ENCODE measurements at regions not wholly inside any gene's neighbourhood (a gene's known extent, or its start where the extent isn't known, plus 50 kb on each side); places are given as distances from the start of the nearest gene placed in this dataset.

DNA sequence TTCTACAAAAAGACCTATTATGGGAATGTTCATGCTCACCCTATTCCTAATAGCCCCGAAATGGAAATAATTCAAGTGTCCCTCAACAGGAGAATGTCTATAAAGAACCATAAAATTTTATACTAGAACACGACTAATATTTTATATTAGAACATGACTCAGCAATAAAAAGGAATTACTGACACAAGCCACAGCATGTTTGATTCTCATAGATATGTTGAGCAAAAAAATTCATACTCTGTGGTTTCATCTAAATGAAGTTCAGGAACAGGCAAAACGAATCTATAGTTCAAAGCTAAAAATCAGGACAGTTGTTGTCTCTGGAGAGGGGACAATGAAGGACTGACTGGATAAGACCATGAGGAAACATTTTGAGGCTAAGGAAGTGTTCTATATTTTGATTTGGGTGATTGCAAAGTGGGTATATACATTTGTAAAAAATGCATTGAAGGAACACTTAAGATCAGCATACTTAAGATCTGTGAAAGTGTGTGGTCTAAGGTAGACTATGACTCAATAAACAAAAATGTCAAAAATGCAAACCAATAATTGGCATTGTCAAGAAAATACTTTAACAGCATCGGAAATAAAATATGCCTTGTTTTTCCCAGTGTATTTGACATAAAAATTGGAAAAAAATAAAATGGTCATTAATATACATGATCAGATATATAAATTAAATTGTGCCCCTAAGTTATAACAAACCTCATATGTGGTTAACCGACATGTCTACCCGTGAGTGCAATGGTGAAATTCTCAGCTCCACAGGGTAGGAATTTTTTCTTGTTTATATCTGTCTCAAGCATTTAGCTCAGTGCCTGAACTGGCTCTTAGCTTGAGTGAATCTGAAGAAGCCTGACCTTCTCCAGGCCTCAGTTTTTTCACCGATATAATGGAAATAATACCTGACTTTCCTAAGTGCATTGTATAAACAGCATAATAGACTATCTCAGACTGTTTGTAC, 124.9 kb upstream of the CTTNBP2 start:
- H3K27me3 ChIP-seq = no peaks in the 10 kb centered on the region
- no peaks in the 10 kb centered on the region for H3K36me3 ChIP-seq
- H3K4me3 ChIP-seq = no peak overlapping the region
- intact Hi-C loops (cut with DNase I; ENCODE audit: low total_unique reads) (no loop called here), in situ Hi-C loops (cut with MboI; ENCODE audit: low sequenced_read_pairs in 4 of 4) (no loop called here)
- no peaks in the 10 kb centered on the region for H3K9me3 ChIP-seq
- no peak for ATAC-seq
- DNase-seq = no peak
- no peak overlapping the region for H3K27ac ChIP-seq
- no peaks in the 10 kb centered on the region for H3K4me1 ChIP-seq
- TF ChIP-seq POLR2A (IDR thresholded peaks at IDR 0.05) = no peak

DNA sequence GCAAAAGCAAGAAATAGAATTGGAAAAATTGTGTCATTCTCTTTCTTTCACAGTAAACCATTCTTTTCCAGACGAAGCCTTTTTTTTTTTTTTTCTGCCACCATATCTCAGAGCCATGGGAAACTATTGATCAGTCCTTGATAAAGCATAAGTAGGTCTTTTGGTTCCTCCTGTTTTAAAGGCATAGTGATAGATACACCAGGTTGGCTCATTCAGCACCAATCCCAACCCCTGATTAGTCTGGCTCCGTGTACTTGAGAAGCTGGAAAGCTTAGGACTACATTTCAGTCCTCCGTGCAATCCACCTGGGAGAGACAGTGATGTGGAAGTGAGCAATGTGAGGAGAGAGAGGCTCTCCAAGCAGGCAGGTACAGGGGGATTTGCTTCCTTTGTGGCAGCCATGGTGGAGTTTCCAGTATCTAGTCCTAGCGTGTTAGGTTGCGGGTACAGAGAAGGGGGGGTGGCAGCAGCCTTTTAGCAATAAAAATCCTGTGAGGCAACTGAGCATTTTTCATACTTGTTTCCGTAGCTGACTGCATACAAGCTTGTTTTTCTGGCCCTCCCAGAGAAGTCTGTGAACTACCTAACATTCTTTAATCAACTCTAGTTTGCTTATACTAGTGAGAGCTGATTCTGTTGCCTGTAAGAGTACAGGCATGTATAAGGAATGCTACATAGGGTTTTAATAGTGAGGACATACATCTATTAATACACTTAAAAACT, 127.4 kb upstream of the CTTNBP2 start:
- H3K27ac ChIP-seq = no peak overlapping the region
- DNase-seq (no peak), ATAC-seq (no peak)
- H3K4me3 ChIP-seq = no peak overlapping the region
- no peaks in the 10 kb centered on the region for H3K36me3 ChIP-seq
- H3K27me3 ChIP-seq = no peaks in the 10 kb centered on the region
- intact Hi-C loops (cut with DNase I; ENCODE audit: low total_unique reads) (no loop called here), in situ Hi-C loops (cut with MboI; ENCODE audit: low sequenced_read_pairs in 4 of 4) (no loop called here)
- no peak for TF ChIP-seq POLR2A (IDR thresholded peaks at IDR 0.05)
- TF ChIP-seq, protein P1, sequence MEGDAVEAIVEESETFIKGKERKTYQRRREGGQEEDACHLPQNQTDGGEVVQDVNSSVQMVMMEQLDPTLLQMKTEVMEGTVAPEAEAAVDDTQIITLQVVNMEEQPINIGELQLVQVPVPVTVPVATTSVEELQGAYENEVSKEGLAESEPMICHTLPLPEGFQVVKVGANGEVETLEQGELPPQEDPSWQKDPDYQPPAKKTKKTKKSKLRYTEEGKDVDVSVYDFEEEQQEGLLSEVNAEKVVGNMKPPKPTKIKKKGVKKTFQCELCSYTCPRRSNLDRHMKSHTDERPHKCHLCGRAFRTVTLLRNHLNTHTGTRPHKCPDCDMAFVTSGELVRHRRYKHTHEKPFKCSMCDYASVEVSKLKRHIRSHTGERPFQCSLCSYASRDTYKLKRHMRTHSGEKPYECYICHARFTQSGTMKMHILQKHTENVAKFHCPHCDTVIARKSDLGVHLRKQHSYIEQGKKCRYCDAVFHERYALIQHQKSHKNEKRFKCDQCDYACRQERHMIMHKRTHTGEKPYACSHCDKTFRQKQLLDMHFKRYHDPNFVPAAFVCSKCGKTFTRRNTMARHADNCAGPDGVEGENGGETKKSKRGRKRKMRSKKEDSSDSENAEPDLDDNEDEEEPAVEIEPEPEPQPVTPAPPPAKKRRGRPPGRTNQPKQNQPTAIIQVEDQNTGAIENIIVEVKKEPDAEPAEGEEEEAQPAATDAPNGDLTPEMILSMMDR (IDR thresholded peaks at IDR 0.05 in 4 of 5, conservative IDR thresholded peaks at IDR 0.05 in 1 of 5) = no peak
- H3K9me3 ChIP-seq = no peaks in the 10 kb centered on the region
- no peaks in the 10 kb centered on the region for H3K4me1 ChIP-seq

DNA sequence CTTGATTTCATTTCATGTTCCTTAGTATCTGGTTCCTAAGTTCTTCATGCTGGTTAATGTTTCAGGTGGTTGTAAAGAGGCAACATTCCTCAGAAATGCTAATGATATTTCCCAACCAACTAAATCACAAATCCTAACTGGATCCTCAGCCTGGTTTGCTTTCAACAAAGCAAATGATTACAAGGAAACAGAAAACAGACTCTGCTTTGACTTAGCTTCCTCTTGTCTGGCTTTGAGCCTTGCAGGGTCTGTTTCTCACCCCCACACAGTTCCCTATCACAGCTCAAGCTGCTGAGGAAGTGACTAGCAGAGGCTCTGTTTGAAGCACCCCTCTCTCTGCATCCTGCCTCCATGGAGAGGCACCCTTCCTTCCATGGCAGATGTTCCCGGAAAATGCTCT, 130.2 kb upstream of the CTTNBP2 start:
- Histone ChIP-seq H3K4me3 (no peak overlapping the region), H3K36me3 (no peaks in the 10 kb centered on the region), H3K27ac (no peak overlapping the region), H3K9me3 (no peaks in the 10 kb centered on the region), H3K4me1 (no peaks in the 10 kb centered on the region), H3K27me3 (no peaks in the 10 kb centered on the region)
- TF ChIP-seq, protein P1 (IDR thresholded peaks at IDR 0.05 in 4 of 5, conservative IDR thresholded peaks at IDR 0.05 in 1 of 5) = no peak
- TF ChIP-seq POLR2A (IDR thresholded peaks at IDR 0.05) = no peak
- in situ Hi-C loops (cut with MboI; ENCODE audit: low sequenced_read_pairs in 4 of 4) = no loop called here
- intact Hi-C loops (cut with DNase I; ENCODE audit: low total_unique reads) = no loop called here
- no peak for ATAC-seq
- no peak for DNase-seq

DNA sequence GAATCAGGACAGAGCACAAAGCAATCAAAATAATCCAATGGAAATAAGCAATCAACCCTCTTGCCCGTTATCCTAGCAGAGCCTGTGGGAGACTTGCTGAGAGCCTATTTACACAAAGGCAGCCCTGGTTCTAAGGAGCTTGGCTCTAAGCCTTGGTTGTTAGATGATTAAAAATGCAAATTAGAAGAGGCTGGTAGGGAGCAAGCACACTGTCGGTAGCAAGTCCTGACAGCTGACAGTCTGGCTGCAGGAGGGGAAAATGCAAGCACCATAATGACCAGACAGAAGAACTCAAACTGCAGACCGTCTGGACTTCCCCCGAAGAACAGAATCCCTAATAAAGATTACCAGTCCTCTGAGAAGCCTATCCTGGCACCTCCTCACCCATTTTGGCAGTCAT, 131.8 kb upstream of the CTTNBP2 start:
- no peak for TF ChIP-seq POLR2A (IDR thresholded peaks at IDR 0.05)
- TF ChIP-seq, protein P1 (IDR thresholded peaks at IDR 0.05 in 4 of 5, conservative IDR thresholded peaks at IDR 0.05 in 1 of 5) = no peak
- no peaks in the 10 kb centered on the region for H3K36me3 ChIP-seq
- H3K9me3 ChIP-seq = no peaks in the 10 kb centered on the region
- H3K27ac ChIP-seq = no peak overlapping the region
- no peak for ATAC-seq
- H3K27me3 ChIP-seq = no peaks in the 10 kb centered on the region
- H3K4me1 ChIP-seq = no peaks in the 10 kb centered on the region
- no peak overlapping the region for H3K4me3 ChIP-seq
- intact Hi-C loops (cut with DNase I; ENCODE audit: low total_unique reads) = no loop called here
- DNase-seq = no peak
- in situ Hi-C loops (cut with MboI; ENCODE audit: low sequenced_read_pairs in 4 of 4) = no loop called here

DNA sequence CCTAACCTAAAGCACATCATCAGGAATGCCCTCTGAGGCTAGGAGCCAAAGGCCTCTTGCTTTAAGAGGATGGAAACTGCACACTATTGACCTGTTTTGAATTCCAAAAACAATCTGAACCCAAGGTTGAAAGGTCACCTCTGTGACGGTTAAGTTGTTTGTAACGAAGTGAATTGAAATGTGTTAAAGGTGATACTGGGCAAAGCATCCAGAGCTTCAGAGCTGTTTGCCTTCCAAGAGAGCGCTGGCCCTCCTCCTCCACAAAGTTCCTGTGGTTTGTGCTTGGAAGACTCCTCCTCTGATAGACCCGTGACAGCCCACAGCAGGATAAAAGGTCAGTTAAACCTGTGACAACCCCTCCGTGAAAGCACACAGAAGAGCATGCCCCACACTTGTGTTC, 133.7 kb upstream of the CTTNBP2 start:
- ATAC-seq (no peak), DNase-seq (no peak)
- Histone ChIP-seq H3K27me3 (no peaks in the 10 kb centered on the region), H3K9me3 (no peaks in the 10 kb centered on the region), H3K4me3 (no peak overlapping the region), H3K27ac (no peak overlapping the region), H3K4me1 (no peaks in the 10 kb centered on the region), H3K36me3 (no peaks in the 10 kb centered on the region)
- in situ Hi-C loops (cut with MboI; ENCODE audit: low sequenced_read_pairs in 4 of 4) (no loop called here), intact Hi-C loops (cut with DNase I; ENCODE audit: low total_unique reads) (no loop called here)
- no peak for TF ChIP-seq POLR2A (IDR thresholded peaks at IDR 0.05)
- TF ChIP-seq, protein P1 (IDR thresholded peaks at IDR 0.05 in 4 of 5, conservative IDR thresholded peaks at IDR 0.05 in 1 of 5) = no peak
